ENCODE measurements at regions not wholly inside any gene's neighbourhood (a gene's known extent, or its start where the extent isn't known, plus 50 kb on each side); places are given as distances from the start of the nearest gene placed in this dataset.
"Not testable (repeated sequence)": the region's sequence is repeated elsewhere in the genome, so short reads cannot be mapped to it uniquely, and the experiment has no call there.

DNA sequence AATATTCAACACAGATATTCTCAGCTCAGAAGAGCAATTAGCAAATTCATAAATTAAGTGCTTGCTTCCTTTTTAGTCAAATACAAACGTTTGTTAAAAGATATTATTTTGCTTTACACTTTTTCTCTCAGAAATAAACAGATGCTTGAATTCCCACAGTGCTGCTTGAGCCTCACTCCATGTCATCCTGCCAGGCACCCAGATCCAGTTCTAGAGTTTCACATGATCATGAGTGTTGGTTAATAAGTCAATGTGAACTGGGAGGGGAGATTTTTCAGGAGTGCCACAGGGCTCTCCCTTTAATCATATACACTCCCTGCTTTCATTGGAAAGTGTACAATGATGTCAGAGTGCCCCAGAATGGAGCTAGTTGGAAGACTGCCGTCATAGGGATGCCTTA is 69.7 kb upstream of the TP53BP2 start:
- not testable (repeated sequence) for TF ChIP-seq EP300, POLR2A (IDR thresholded peaks at IDR 0.05)
- TF ChIP-seq, protein P1, sequence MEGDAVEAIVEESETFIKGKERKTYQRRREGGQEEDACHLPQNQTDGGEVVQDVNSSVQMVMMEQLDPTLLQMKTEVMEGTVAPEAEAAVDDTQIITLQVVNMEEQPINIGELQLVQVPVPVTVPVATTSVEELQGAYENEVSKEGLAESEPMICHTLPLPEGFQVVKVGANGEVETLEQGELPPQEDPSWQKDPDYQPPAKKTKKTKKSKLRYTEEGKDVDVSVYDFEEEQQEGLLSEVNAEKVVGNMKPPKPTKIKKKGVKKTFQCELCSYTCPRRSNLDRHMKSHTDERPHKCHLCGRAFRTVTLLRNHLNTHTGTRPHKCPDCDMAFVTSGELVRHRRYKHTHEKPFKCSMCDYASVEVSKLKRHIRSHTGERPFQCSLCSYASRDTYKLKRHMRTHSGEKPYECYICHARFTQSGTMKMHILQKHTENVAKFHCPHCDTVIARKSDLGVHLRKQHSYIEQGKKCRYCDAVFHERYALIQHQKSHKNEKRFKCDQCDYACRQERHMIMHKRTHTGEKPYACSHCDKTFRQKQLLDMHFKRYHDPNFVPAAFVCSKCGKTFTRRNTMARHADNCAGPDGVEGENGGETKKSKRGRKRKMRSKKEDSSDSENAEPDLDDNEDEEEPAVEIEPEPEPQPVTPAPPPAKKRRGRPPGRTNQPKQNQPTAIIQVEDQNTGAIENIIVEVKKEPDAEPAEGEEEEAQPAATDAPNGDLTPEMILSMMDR (IDR thresholded peaks at IDR 0.05), result not testable (repeated sequence)

Data from tibial nerve (tissue), 4 donors.